ENCODE measurements at regions not wholly inside any gene's neighbourhood (a gene's known extent, or its start where the extent isn't known, plus 50 kb on each side); places are given as distances from the start of the nearest gene placed in this dataset.

GRCh38 chr21:20511216-20511880 lies 486.9 kb upstream of the NCAM2 start:
- no peaks in the 10 kb centered on the region for H3K27me3 ChIP-seq
- H3K36me3 ChIP-seq, result no peaks in the 10 kb centered on the region
- intact Hi-C loops (cut with DNase I), result no loop called here
- ATAC-seq (no peak), DNase-seq (no peak)
- peaks cover 0 to 8% (median 0%) of the 10 kb centered on the region in 12 donors for H3K9me3 ChIP-seq
- no peaks in the 10 kb centered on the region for H3K4me1 ChIP-seq
- H3K27ac ChIP-seq, result no peak overlapping the region
- 61 to 65% (median 64%) methylated on average over 4 of the region's 4 CpGs for WGBS, 4 donors
- no peak overlapping the region for H3K4me3 ChIP-seq
- TF ChIP-seq POLR2A (IDR thresholded peaks at IDR 0.05), result no peak
- TF ChIP-seq, protein P1, sequence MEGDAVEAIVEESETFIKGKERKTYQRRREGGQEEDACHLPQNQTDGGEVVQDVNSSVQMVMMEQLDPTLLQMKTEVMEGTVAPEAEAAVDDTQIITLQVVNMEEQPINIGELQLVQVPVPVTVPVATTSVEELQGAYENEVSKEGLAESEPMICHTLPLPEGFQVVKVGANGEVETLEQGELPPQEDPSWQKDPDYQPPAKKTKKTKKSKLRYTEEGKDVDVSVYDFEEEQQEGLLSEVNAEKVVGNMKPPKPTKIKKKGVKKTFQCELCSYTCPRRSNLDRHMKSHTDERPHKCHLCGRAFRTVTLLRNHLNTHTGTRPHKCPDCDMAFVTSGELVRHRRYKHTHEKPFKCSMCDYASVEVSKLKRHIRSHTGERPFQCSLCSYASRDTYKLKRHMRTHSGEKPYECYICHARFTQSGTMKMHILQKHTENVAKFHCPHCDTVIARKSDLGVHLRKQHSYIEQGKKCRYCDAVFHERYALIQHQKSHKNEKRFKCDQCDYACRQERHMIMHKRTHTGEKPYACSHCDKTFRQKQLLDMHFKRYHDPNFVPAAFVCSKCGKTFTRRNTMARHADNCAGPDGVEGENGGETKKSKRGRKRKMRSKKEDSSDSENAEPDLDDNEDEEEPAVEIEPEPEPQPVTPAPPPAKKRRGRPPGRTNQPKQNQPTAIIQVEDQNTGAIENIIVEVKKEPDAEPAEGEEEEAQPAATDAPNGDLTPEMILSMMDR (IDR thresholded peaks at IDR 0.05), result no peak

GRCh38 chr21:20515446-20515845 lies 482.8 kb upstream of the NCAM2 start:
- Histone ChIP-seq H3K36me3 (no peaks in the 10 kb centered on the region), H3K27me3 (no peaks in the 10 kb centered on the region), H3K27ac (no peak overlapping the region), H3K4me3 (no peak overlapping the region), H3K4me1 (no peaks in the 10 kb centered on the region), H3K9me3 (peaks cover 0 to 6% (median 0%) of the 10 kb centered on the region in 12 donors)
- intact Hi-C loops (cut with DNase I), result no loop called here
- WGBS, 4 donors, result 70 to 81% (median 72%) methylated on average over 3 of the region's 3 CpGs
- DNase-seq (no peak), ATAC-seq (no peak)
- TF ChIP-seq POLR2A (IDR thresholded peaks at IDR 0.05), result no peak
- TF ChIP-seq, protein P1 (IDR thresholded peaks at IDR 0.05), result no peak

DNA sequence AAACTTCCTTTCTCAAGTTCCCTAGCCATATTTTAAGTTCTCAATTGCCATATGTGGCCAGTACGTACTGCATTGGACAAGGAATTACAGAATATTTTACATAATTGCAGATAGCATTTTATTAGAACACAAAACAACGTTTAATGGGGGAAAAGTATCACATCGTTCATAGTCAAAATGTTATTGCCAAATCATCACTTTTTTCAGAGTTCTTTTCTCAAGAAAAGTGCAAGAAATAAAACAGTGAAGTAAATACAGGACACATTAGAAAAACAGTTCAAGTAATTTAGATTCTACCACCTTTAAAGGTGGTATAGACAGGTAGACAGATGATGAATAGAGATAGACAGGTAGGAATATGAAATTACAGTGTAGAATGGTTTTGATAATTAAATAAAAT lies 479.1 kb upstream of the NCAM2 start:
- Histone ChIP-seq H3K27me3 (no peaks in the 10 kb centered on the region), H3K4me3 (no peak overlapping the region), H3K36me3 (no peaks in the 10 kb centered on the region), H3K27ac (no peak overlapping the region), H3K4me1 (no peaks in the 10 kb centered on the region), H3K9me3 (peaks cover 0 to 6% (median 0%) of the 10 kb centered on the region in 12 donors)
- TF ChIP-seq POLR2A (IDR thresholded peaks at IDR 0.05), result no peak
- TF ChIP-seq, protein P1 (IDR thresholded peaks at IDR 0.05), result no peak
- 74 to 79% (median 78%) methylated on average over 3 of the region's 3 CpGs for WGBS, 4 donors
- intact Hi-C loops (cut with DNase I), result no loop called here
- ATAC-seq (no peak), DNase-seq (no peak)

GRCh38 chr21:20522611-20523010 lies 475.6 kb upstream of the NCAM2 start:
- Histone ChIP-seq H3K4me1 (no peaks in the 10 kb centered on the region), H3K27me3 (no peaks in the 10 kb centered on the region), H3K4me3 (no peak overlapping the region), H3K9me3 (no peaks in the 10 kb centered on the region), H3K36me3 (no peaks in the 10 kb centered on the region), H3K27ac (no peak overlapping the region)
- DNase-seq (no peak), ATAC-seq (no peak)
- no peak for TF ChIP-seq POLR2A (IDR thresholded peaks at IDR 0.05)
- 57 to 79% (median 69%) methylated on average over 1 of the region's 1 CpG for WGBS, 4 donors
- intact Hi-C loops (cut with DNase I), result no loop called here

- intact Hi-C loops (cut with DNase I), result no loop called here
- Histone ChIP-seq H3K4me3 (no peak overlapping the region), H3K4me1 (no peaks in the 10 kb centered on the region), H3K27me3 (no peaks in the 10 kb centered on the region), H3K27ac (no peak overlapping the region), H3K9me3 (no peaks in the 10 kb centered on the region), H3K36me3 (no peaks in the 10 kb centered on the region)
- DNase-seq, result no peak
- no peak for ATAC-seq
- TF ChIP-seq, protein P1 (IDR thresholded peaks at IDR 0.05), result no peak
- TF ChIP-seq POLR2A (IDR thresholded peaks at IDR 0.05), result no peak
Measured at GRCh38 chr21:20523191-20523590, 475.0 kb upstream of the NCAM2 start.

Measured in heart left ventricle (tissue), 16 donors.